GM04503 (cell line): ENCODE measurements at regions not wholly inside any gene's neighbourhood (a gene's known extent, or its start where the extent isn't known, plus 50 kb on each side); places are given as distances from the start of the nearest gene placed in this dataset.

ENCODE experiments used
- DNase-seq: peaks from one replicate; pipeline ENCODE4 v3.0.0-alpha.2; 2012; ENCODE audit warnings: low read depth

GRCh38 chr2:76318848-76319360 is 608.2 kb upstream of the GCFC2 start:
- no peak for DNase-seq

- DNase-seq = no peak
Observed at GRCh38 chr2:76316691-76317090, 606.0 kb upstream of the GCFC2 start.

- DNase-seq = no peak
Observed at GRCh38 chr2:76314271-76315020, 603.7 kb upstream of the GCFC2 start.

- no peak for DNase-seq
Observed at GRCh38 chr2:76312236-76312635, 601.5 kb upstream of the GCFC2 start.

GRCh38 chr2:76311728-76312127 is 601.0 kb upstream of the GCFC2 start:
- no peak for DNase-seq

GRCh38 chr2:76310894-76311633 is 600.3 kb upstream of the GCFC2 start:
- DNase-seq = no peak

- no peak for DNase-seq
Observed at GRCh38 chr2:76307495-76307894, 596.8 kb upstream of the GCFC2 start.

GRCh38 chr2:76298041-76298440 is 587.3 kb upstream of the GCFC2 start:
- no peak for DNase-seq

GRCh38 chr2:76296438-76296837 is 585.7 kb upstream of the GCFC2 start:
- no peak for DNase-seq

GRCh38 chr2:76295762-76296161 is 585.0 kb upstream of the GCFC2 start:
- no peak for DNase-seq

- no peak for DNase-seq
Observed at GRCh38 chr2:76288598-76288997, 577.9 kb upstream of the GCFC2 start.

- no peak for DNase-seq
Observed at GRCh38 chr2:76288146-76288545, 577.4 kb upstream of the GCFC2 start.

GRCh38 chr2:76283350-76283749 is 572.6 kb upstream of the GCFC2 start:
- no peak for DNase-seq

- no peak for DNase-seq
Observed at GRCh38 chr2:76281156-76281841, 570.6 kb upstream of the GCFC2 start.

- DNase-seq = no peak
Observed at GRCh38 chr2:76280686-76281085, 570.0 kb upstream of the GCFC2 start.

GRCh38 chr2:76279142-76279541 is 568.4 kb upstream of the GCFC2 start:
- no peak for DNase-seq

- DNase-seq = no peak
Observed at GRCh38 chr2:76275788-76276187, 565.1 kb upstream of the GCFC2 start.

- DNase-seq = no peak
Observed at GRCh38 chr2:76274676-76275075, 564.0 kb upstream of the GCFC2 start.

- no peak for DNase-seq
Observed at GRCh38 chr2:76274160-76274559, 563.4 kb upstream of the GCFC2 start.

- no peak for DNase-seq
Observed at GRCh38 chr2:76270096-76270710, 559.5 kb upstream of the GCFC2 start.

- no peak for DNase-seq
Observed at GRCh38 chr2:76268902-76269620, 558.3 kb upstream of the GCFC2 start.

- DNase-seq = no peak
Observed at GRCh38 chr2:76268484-76268883, 557.8 kb upstream of the GCFC2 start.
